Activated CD4-positive, alpha-beta T cell treated with anti-CD3 and anti-CD28 coated beads, Interleukin-2, amount 10 ng/mL, durations not matched to agents 7 days and 5 days (primary cell): ENCODE measurements at regions not wholly inside any gene's neighbourhood (a gene's known extent, or its start where the extent isn't known, plus 50 kb on each side); places are given as distances from the start of the nearest gene placed in this dataset.
"Not testable (repeated sequence)": the region's sequence is repeated elsewhere in the genome, so short reads cannot be mapped to it uniquely, and the experiment has no call there.

Source experiments
- CTCF ChIA-PET: fragments of 350-600 bp; sonication (Branson Sonifier 250); formaldehyde crosslinking; loops from one replicate; lab custom pipeline; 2021; ENCODE audit warnings: antibody characterized with exemption; lab: Charles Lee
- POLR2A ChIA-PET: fragments of 350-600 bp; sonication (Branson Sonifier 250); formaldehyde crosslinking; loops from one replicate; lab custom pipeline; 2021; ENCODE audit warnings: antibody characterized with exemption; lab: Charles Lee
- DNase-seq: peaks from one replicate; pipeline ENCODE4 v3.0.0-alpha.2; 2020
- H3K27ac Mint-ChIP-seq: one replicate; pipeline ENCODE4 v1.8.0; 2021; ENCODE audit warnings: mild to moderate bottlenecking, moderate library complexity, mixed read lengths
- H3K27me3 Mint-ChIP-seq: one replicate; pipeline ENCODE4 v1.8.0; 2021; ENCODE audit warnings: mixed read lengths
- H3K36me3 Mint-ChIP-seq: one replicate; pipeline ENCODE4 v1.8.0; 2021; ENCODE audit warnings: low read depth, mixed read lengths
- H3K4me1 Mint-ChIP-seq: one replicate; pipeline ENCODE4 v1.8.0; 2021; ENCODE audit warnings: mixed read lengths
- H3K4me3 Mint-ChIP-seq: one replicate; pipeline ENCODE4 v1.8.0; 2021; ENCODE audit warnings: mild to moderate bottlenecking, moderate library complexity, mixed read lengths
- H3K9me3 Mint-ChIP-seq: one replicate; pipeline ENCODE4 v1.8.0; 2021; ENCODE audit warnings: mixed read lengths

- CTCF ChIA-PET, POLR2A ChIA-PET, H3K9me3 Mint-ChIP-seq, H3K36me3 Mint-ChIP-seq, DNase-seq, H3K4me1 Mint-ChIP-seq, H3K27ac Mint-ChIP-seq, H3K4me3 Mint-ChIP-seq: not testable (repeated sequence)
- peaks cover 12% of the 10 kb centered on the region for H3K27me3 Mint-ChIP-seq
Observed at GRCh38 chr6:3672339-3672738, 79.2 kb downstream of the PXDC1 start.

GRCh38 chr6:3671382-3671781 lies 80.1 kb downstream of the PXDC1 start:
- DNase-seq = no peak
- CTCF ChIA-PET = interaction anchor here (0.8 kb wide), 1 partner anchor 24 kb away, joined by 3 read pairs; no protein-coding TSS in a partner anchor
- POLR2A ChIA-PET = no interaction called here
- Mint-ChIP-seq H3K27ac (no peak overlapping the region), H3K27me3 (peaks cover 15% of the 10 kb centered on the region), H3K4me1 (no peaks in the 10 kb centered on the region), H3K9me3 (no peaks in the 10 kb centered on the region), H3K36me3 (no peaks in the 10 kb centered on the region), H3K4me3 (no peak overlapping the region)

GRCh38 chr6:3670356-3670755 lies 81.2 kb downstream of the PXDC1 start:
- H3K36me3 Mint-ChIP-seq = no peaks in the 10 kb centered on the region
- POLR2A ChIA-PET = no interaction called here
- no peak for DNase-seq
- H3K4me3 Mint-ChIP-seq = no peak overlapping the region
- no peak overlapping the region for H3K27ac Mint-ChIP-seq
- CTCF ChIA-PET = interaction anchor here (0.7 kb wide), 1 partner anchor 15 kb away, joined by 3 read pairs; no protein-coding TSS in a partner anchor
- H3K9me3 Mint-ChIP-seq = no peaks in the 10 kb centered on the region
- peaks cover 11% of the 10 kb centered on the region for H3K27me3 Mint-ChIP-seq
- H3K4me1 Mint-ChIP-seq = no peaks in the 10 kb centered on the region

- Mint-ChIP-seq H3K9me3 (no peaks in the 10 kb centered on the region), H3K27ac (no peak overlapping the region), H3K4me1 (no peaks in the 10 kb centered on the region), H3K27me3 (peaks cover 9% of the 10 kb centered on the region), H3K4me3 (no peak overlapping the region), H3K36me3 (no peaks in the 10 kb centered on the region)
- ChIA-PET CTCF (interaction anchor here (0.7 to 0.9 kb wide), 2 partner anchors 15 to 62 kb away, joined by 3 read pairs; no protein-coding TSS in a partner anchor), POLR2A (no interaction called here)
- DNase-seq = no peak
Observed at GRCh38 chr6:3669916-3670315, 81.6 kb downstream of the PXDC1 start.

- ChIA-PET POLR2A (no interaction called here), CTCF (no interaction called here)
- H3K27ac Mint-ChIP-seq = no peak overlapping the region
- no peaks in the 10 kb centered on the region for H3K9me3 Mint-ChIP-seq
- H3K27me3 Mint-ChIP-seq = peaks cover 6% of the 10 kb centered on the region
- DNase-seq = no peak
- H3K4me1 Mint-ChIP-seq = no peaks in the 10 kb centered on the region
- no peaks in the 10 kb centered on the region for H3K36me3 Mint-ChIP-seq
- no peak overlapping the region for H3K4me3 Mint-ChIP-seq
Observed at GRCh38 chr6:3665608-3666007, 85.9 kb downstream of the PXDC1 start.

GRCh38 chr6:3664625-3665041 lies 86.9 kb downstream of the PXDC1 start:
- H3K27me3 Mint-ChIP-seq = peaks cover 6% of the 10 kb centered on the region
- no peak overlapping the region for H3K27ac Mint-ChIP-seq
- ChIA-PET CTCF (interaction anchor here (0.6 kb wide), 1 partner anchor 326 kb away, joined by 4 read pairs; no protein-coding TSS in a partner anchor), POLR2A (no interaction called here)
- no peaks in the 10 kb centered on the region for H3K4me1 Mint-ChIP-seq
- no peaks in the 10 kb centered on the region for H3K9me3 Mint-ChIP-seq
- DNase-seq = no peak
- H3K4me3 Mint-ChIP-seq = no peak overlapping the region
- H3K36me3 Mint-ChIP-seq = no peaks in the 10 kb centered on the region

- Mint-ChIP-seq H3K4me1 (no peaks in the 10 kb centered on the region), H3K27ac (no peak overlapping the region), H3K36me3 (no peaks in the 10 kb centered on the region), H3K9me3 (no peaks in the 10 kb centered on the region), H3K4me3 (no peak overlapping the region), H3K27me3 (peaks cover 6% of the 10 kb centered on the region)
- ChIA-PET CTCF (interaction anchor here (0.6 kb wide), 1 partner anchor 326 kb away, joined by 4 read pairs; no protein-coding TSS in a partner anchor), POLR2A (no interaction called here)
- DNase-seq = no peak
Observed at GRCh38 chr6:3663811-3664210, 87.7 kb downstream of the PXDC1 start.

GRCh38 chr6:3663081-3663480 lies 88.4 kb downstream of the PXDC1 start:
- no peak for DNase-seq
- POLR2A ChIA-PET = no interaction called here
- Mint-ChIP-seq H3K4me3 (no peak overlapping the region), H3K27me3 (peaks cover 7% of the 10 kb centered on the region), H3K36me3 (no peaks in the 10 kb centered on the region), H3K27ac (no peak overlapping the region), H3K9me3 (no peaks in the 10 kb centered on the region), H3K4me1 (no peaks in the 10 kb centered on the region)
- CTCF ChIA-PET = no interaction called here

GRCh38 chr6:3661390-3661789 lies 90.1 kb downstream of the PXDC1 start:
- H3K9me3 Mint-ChIP-seq = no peaks in the 10 kb centered on the region
- H3K27me3 Mint-ChIP-seq = peaks cover 4% of the 10 kb centered on the region
- DNase-seq = no peak
- no peak overlapping the region for H3K4me3 Mint-ChIP-seq
- ChIA-PET POLR2A (no interaction called here), CTCF (no interaction called here)
- H3K4me1 Mint-ChIP-seq = no peaks in the 10 kb centered on the region
- no peaks in the 10 kb centered on the region for H3K36me3 Mint-ChIP-seq
- no peak overlapping the region for H3K27ac Mint-ChIP-seq

- Mint-ChIP-seq H3K27ac (no peak overlapping the region), H3K4me1 (no peaks in the 10 kb centered on the region), H3K4me3 (no peak overlapping the region), H3K9me3 (no peaks in the 10 kb centered on the region), H3K36me3 (no peaks in the 10 kb centered on the region), H3K27me3 (peaks cover 4% of the 10 kb centered on the region)
- ChIA-PET CTCF (no interaction called here), POLR2A (no interaction called here)
- no peak for DNase-seq
Observed at GRCh38 chr6:3660473-3660872, 91.0 kb downstream of the PXDC1 start.

GRCh38 chr6:3659748-3660147 lies 91.8 kb downstream of the PXDC1 start:
- ChIA-PET POLR2A (no interaction called here), CTCF (no interaction called here)

GRCh38 chr6:3656076-3656475 lies 95.4 kb downstream of the PXDC1 start:
- Mint-ChIP-seq H3K36me3 (no peaks in the 10 kb centered on the region), H3K9me3 (no peaks in the 10 kb centered on the region), H3K27ac (no peak overlapping the region), H3K4me1 (no peaks in the 10 kb centered on the region), H3K27me3 (peaks cover 4% of the 10 kb centered on the region), H3K4me3 (no peak overlapping the region)
- DNase-seq = no peak
- POLR2A ChIA-PET = interaction anchor here (0.6 kb wide), 1 partner anchor 340 kb away, joined by 3 read pairs; no protein-coding TSS in a partner anchor
- CTCF ChIA-PET = no interaction called here

More at GRCh38 chr6:3659748-3660147, 91.8 kb downstream of the PXDC1 start:
- Mint-ChIP-seq H3K4me1 (no peaks in the 10 kb centered on the region), H3K27me3 (peaks cover 4% of the 10 kb centered on the region), H3K36me3 (no peaks in the 10 kb centered on the region), H3K9me3 (no peaks in the 10 kb centered on the region), H3K27ac (no peak overlapping the region), H3K4me3 (no peak overlapping the region)
- DNase-seq = no peak

- Mint-ChIP-seq H3K4me3 (no peak overlapping the region), H3K9me3 (no peaks in the 10 kb centered on the region), H3K27me3 (peaks cover 4% of the 10 kb centered on the region), H3K36me3 (no peaks in the 10 kb centered on the region), H3K4me1 (no peaks in the 10 kb centered on the region), H3K27ac (no peak overlapping the region)
- ChIA-PET POLR2A (no interaction called here), CTCF (no interaction called here)
- DNase-seq = no peak
Observed at GRCh38 chr6:3654898-3655297, 96.6 kb downstream of the PXDC1 start.

GRCh38 chr6:3654436-3654835 lies 97.1 kb downstream of the PXDC1 start:
- POLR2A ChIA-PET = no interaction called here
- CTCF ChIA-PET = no interaction called here

More at GRCh38 chr6:3654436-3654835, 97.1 kb downstream of the PXDC1 start:
- no peak for DNase-seq
- no peaks in the 10 kb centered on the region for H3K4me1 Mint-ChIP-seq
- no peaks in the 10 kb centered on the region for H3K36me3 Mint-ChIP-seq
- H3K4me3 Mint-ChIP-seq = no peak overlapping the region
- H3K27me3 Mint-ChIP-seq = peaks cover 4% of the 10 kb centered on the region
- no peak overlapping the region for H3K27ac Mint-ChIP-seq
- no peaks in the 10 kb centered on the region for H3K9me3 Mint-ChIP-seq
